SU-DHL-6 (cell line): ENCODE measurements at regions not wholly inside any gene's neighbourhood (a gene's known extent, or its start where the extent isn't known, plus 50 kb on each side); places are given as distances from the start of the nearest gene placed in this dataset.

Source experiments
- H2AFZ ChIP-seq: fragments of 200-600 bp; sonication (generic); 2 replicates; pipeline ENCODE4 v1.6.1; 2014; ENCODE audit warnings: low read depth, mild to moderate bottlenecking, moderate library complexity, mixed read lengths, antibody characterized with exemption, low read length; ENCODE audit not compliant: severe bottlenecking
- H3F3A ChIP-seq: fragments of 200-600 bp; shearing (Covaris generic); 2 replicates; pipeline ENCODE4 v1.6.0; 2016; ENCODE audit warnings: antibody characterized with exemption, mild to moderate bottlenecking; ENCODE audit not compliant: insufficient read depth
- H3K27ac ChIP-seq: fragments of 200-600 bp; sonication (generic); 2 replicates; pipeline ENCODE4 v1.5.1; 2016; ENCODE audit warnings: low read depth, mild to moderate bottlenecking, low read length, moderate library complexity, mixed read lengths
- H3K27me3 ChIP-seq: fragments of 200-600 bp; sonication (generic), shearing (Covaris generic); 2 replicates; pipeline ENCODE4 v1.6.0; 2014; ENCODE audit warnings: mild to moderate bottlenecking, low read length
- H3K36me3 ChIP-seq: fragments of 200-600 bp; sonication (generic); 2 replicates; pipeline ENCODE4 v1.6.1; 2014; ENCODE audit warnings: mild to moderate bottlenecking, low read length, mixed read lengths
- H3K4me2 ChIP-seq: fragments of 300-600, 200-600 bp; shearing (Covaris generic), sonication (generic); 2 replicates; pipeline ENCODE4 v1.6.0; 2014; ENCODE audit warnings: low read length, low read depth, mild to moderate bottlenecking; ENCODE audit not compliant: poor library complexity, severe bottlenecking
- H3K4me3 ChIP-seq: fragments of 200-600 bp; sonication (generic); 2 replicates; pipeline ENCODE4 v1.5.1; 2014; ENCODE audit warnings: antibody characterized with exemption, low read length, mild to moderate bottlenecking, mixed read lengths; ENCODE audit not compliant: insufficient read depth, poor library complexity, severe bottlenecking
- H3K79me2 ChIP-seq: fragments of 200-600 bp; sonication (generic); 2 replicates; pipeline ENCODE4 v1.6.1; 2014; ENCODE audit warnings: mild to moderate bottlenecking, low read length, moderate library complexity; ENCODE audit not compliant: insufficient read depth
- H3K9ac ChIP-seq: fragments of 200-600 bp; sonication (generic); 2 replicates; pipeline ENCODE4 v1.7.0; 2014; ENCODE audit warnings: mild to moderate bottlenecking, low read length
- H3K9me2 ChIP-seq: fragments of 200-600 bp; sonication (generic); replicated peaks from 2 replicates; pipeline ENCODE4 v1.6.1; 2014; ENCODE audit warnings: low read length; ENCODE audit not compliant: insufficient read depth
- H3K9me3 ChIP-seq: fragments of 200-600 bp; sonication (generic); 2 replicates; pipeline ENCODE4 v1.6.1; 2014; ENCODE audit warnings: low read length, mixed read lengths; ENCODE audit not compliant: insufficient read depth
- H4K20me1 ChIP-seq: fragments of 200-600 bp; sonication (generic); 2 replicates; pipeline ENCODE4 v1.6.1; 2014; ENCODE audit warnings: low read depth, mild to moderate bottlenecking, antibody characterized with exemption, low read length, moderate library complexity, mixed read lengths
- EZH2phosphoT487 ChIP-seq: fragments of 200-600 bp; sonication (generic), shearing (Covaris generic); conservative IDR thresholded peaks from 2 replicates; pipeline ENCODE4 v1.6.1; 2018; ENCODE audit warnings: mild to moderate bottlenecking, antibody characterized with exemption, low read length, moderate library complexity, mixed read lengths
- TF ChIP-seq, protein P1 (sequence below): fragments of 200-600 bp; sonication (generic); IDR thresholded peaks from one replicate; pipeline ENCODE4 v1.5.1; 2017; ENCODE audit warnings: antibody characterized with exemption, mild to moderate bottlenecking, low read length, moderate library complexity; ENCODE audit not compliant: insufficient read depth, poor library complexity, severe bottlenecking

DNA sequence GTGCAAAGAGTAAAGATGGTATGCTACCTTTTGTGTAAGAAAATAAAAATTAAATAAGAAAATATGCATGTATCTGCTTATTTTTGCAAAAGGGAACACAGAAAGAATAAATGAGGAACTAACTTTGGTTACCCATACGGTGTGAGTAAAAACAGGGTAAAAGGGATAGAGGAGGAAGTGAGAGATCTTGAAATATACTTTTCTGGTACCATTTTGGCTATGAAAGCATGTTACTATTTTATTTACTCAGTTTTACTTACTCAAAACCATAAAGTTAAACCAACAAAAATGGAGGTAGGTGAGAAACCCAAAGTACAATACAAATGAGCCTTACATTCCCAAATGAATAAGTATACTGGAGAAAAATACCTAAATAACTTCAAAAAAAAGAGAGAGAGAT is 122.0 kb upstream of the EGLN3 start:
- H4K20me1 ChIP-seq, result no peaks in the 10 kb centered on the region
- no peaks in the 10 kb centered on the region for H3K79me2 ChIP-seq
- H3K4me2 ChIP-seq, result no peak overlapping the region
- 0 out of 2 replicates have a peak, but pooled peaks cover 10% of the 10 kb centered on the region for H3K9me3 ChIP-seq
- H3K9me2 ChIP-seq, result no peaks in the 10 kb centered on the region
- no peak overlapping the region for H2AFZ ChIP-seq
- no peaks in the 10 kb centered on the region for H3F3A ChIP-seq
- no peaks in the 10 kb centered on the region for H3K36me3 ChIP-seq
- H3K27ac ChIP-seq, result no peak overlapping the region
- H3K27me3 ChIP-seq, result no peaks in the 10 kb centered on the region
- H3K4me3 ChIP-seq, result no peak overlapping the region
- no peak overlapping the region for H3K9ac ChIP-seq
- TF ChIP-seq EZH2phosphoT487, result no peak
- TF ChIP-seq, protein P1, sequence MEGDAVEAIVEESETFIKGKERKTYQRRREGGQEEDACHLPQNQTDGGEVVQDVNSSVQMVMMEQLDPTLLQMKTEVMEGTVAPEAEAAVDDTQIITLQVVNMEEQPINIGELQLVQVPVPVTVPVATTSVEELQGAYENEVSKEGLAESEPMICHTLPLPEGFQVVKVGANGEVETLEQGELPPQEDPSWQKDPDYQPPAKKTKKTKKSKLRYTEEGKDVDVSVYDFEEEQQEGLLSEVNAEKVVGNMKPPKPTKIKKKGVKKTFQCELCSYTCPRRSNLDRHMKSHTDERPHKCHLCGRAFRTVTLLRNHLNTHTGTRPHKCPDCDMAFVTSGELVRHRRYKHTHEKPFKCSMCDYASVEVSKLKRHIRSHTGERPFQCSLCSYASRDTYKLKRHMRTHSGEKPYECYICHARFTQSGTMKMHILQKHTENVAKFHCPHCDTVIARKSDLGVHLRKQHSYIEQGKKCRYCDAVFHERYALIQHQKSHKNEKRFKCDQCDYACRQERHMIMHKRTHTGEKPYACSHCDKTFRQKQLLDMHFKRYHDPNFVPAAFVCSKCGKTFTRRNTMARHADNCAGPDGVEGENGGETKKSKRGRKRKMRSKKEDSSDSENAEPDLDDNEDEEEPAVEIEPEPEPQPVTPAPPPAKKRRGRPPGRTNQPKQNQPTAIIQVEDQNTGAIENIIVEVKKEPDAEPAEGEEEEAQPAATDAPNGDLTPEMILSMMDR, result no peak

DNA sequence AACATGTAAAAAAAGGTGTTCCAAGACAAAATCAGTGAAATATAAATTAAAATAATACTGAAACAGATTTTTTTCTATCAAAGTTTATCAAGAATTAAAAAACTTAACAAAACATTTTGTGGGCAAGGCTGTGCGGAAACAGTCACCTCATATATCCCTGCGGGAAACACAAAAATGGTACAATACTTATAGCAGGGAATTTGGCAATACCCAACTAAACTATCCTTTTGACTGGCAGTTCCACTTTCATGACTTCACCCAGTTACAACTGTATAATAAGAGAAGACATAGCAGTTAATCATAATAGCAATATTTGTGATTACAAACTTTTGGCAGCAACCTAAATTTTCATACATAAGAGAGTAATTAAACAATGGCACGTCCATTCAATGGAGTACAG is 121.5 kb upstream of the EGLN3 start:
- Histone ChIP-seq H3F3A (no peaks in the 10 kb centered on the region), H3K4me3 (no peak overlapping the region), H3K27me3 (no peaks in the 10 kb centered on the region), H3K9ac (no peak overlapping the region), H3K4me2 (no peak overlapping the region), H3K9me2 (no peaks in the 10 kb centered on the region), H4K20me1 (no peaks in the 10 kb centered on the region), H3K79me2 (no peaks in the 10 kb centered on the region), H3K36me3 (no peaks in the 10 kb centered on the region), H2AFZ (no peak overlapping the region), H3K9me3 (0 out of 2 replicates have a peak, but pooled peaks cover 10% of the 10 kb centered on the region), H3K27ac (no peak overlapping the region)
- TF ChIP-seq, protein P1, result no peak
- no peak for TF ChIP-seq EZH2phosphoT487

GRCh38 chr14:34070917-34071407 is 120.1 kb upstream of the EGLN3 start:
- H3K27me3 ChIP-seq, result no peaks in the 10 kb centered on the region
- no peaks in the 10 kb centered on the region for H3K9me2 ChIP-seq
- no peak for TF ChIP-seq EZH2phosphoT487
- TF ChIP-seq, protein P1, result no peak
- no peaks in the 10 kb centered on the region for H3F3A ChIP-seq
- H3K9ac ChIP-seq, result no peak overlapping the region
- no peak overlapping the region for H2AFZ ChIP-seq
- H4K20me1 ChIP-seq, result no peaks in the 10 kb centered on the region
- H3K4me2 ChIP-seq, result no peak overlapping the region
- no peak overlapping the region for H3K4me3 ChIP-seq
- no peak overlapping the region for H3K27ac ChIP-seq
- no peaks in the 10 kb centered on the region for H3K79me2 ChIP-seq
- H3K9me3 ChIP-seq, result 0 out of 2 replicates have a peak, but pooled peaks cover 10% of the 10 kb centered on the region
- H3K36me3 ChIP-seq, result no peaks in the 10 kb centered on the region
